SJSA1 (cell line): ENCODE measurements at regions not wholly inside any gene's neighbourhood (a gene's known extent, or its start where the extent isn't known, plus 50 kb on each side); places are given as distances from the start of the nearest gene placed in this dataset.

Source experiments
- DNase-seq, 2 experiments: peaks; one replicate each; pipeline ENCODE4 v3.0.0-alpha.2; 2015 to 2020; ENCODE audit warnings: low spot score in 2 of 2, low read depth in 1 of 2
- H3K27ac ChIP-seq: fragments of 250-450 bp; sonication (Bioruptor Pico); 2 replicates; pipeline ENCODE4 v1.5.1; 2020; ENCODE audit warnings: mild to moderate bottlenecking, moderate library complexity
- H3K27me3 ChIP-seq: fragments of 250-450 bp; sonication (Bioruptor Pico); replicated peaks from 2 replicates; pipeline ENCODE4 v1.5.1; 2020; ENCODE audit warnings: mild to moderate bottlenecking, moderate library complexity
- H3K36me3 ChIP-seq: fragments of 250-450 bp; sonication (Bioruptor Pico); 2 replicates; pipeline ENCODE4 v1.5.1; 2020; ENCODE audit warnings: mild to moderate bottlenecking
- H3K4me1 ChIP-seq: fragments of 250-450 bp; sonication (Bioruptor Pico); replicated peaks from 2 replicates; pipeline ENCODE4 v1.6.1; 2021; ENCODE audit warnings: mild to moderate bottlenecking
- H3K4me3 ChIP-seq: fragments of 250-450 bp; sonication (Bioruptor Pico); 2 replicates; pipeline ENCODE4 v1.5.1; 2020; ENCODE audit warnings: mild to moderate bottlenecking
- H3K9me3 ChIP-seq: fragments of 250-450 bp; sonication (Bioruptor Pico); replicated peaks from 2 replicates; pipeline ENCODE4 v1.5.1; 2020; ENCODE audit warnings: mild to moderate bottlenecking

- H3K27ac ChIP-seq = no peak overlapping the region
- no peaks in the 10 kb centered on the region for H3K27me3 ChIP-seq
- DNase-seq = no peak
Measured at GRCh38 chr5:165127941-165128340, 1622.5 kb downstream of the MAT2B start.

GRCh38 chr5:165130656-165131055 lies 1625.2 kb downstream of the MAT2B start:
- H3K4me3 ChIP-seq = no peak overlapping the region
- H3K27me3 ChIP-seq = no peaks in the 10 kb centered on the region
- DNase-seq = no peak
- H3K4me1 ChIP-seq = no peaks in the 10 kb centered on the region
- no peaks in the 10 kb centered on the region for H3K36me3 ChIP-seq
- 0 out of 2 replicates have a peak, but pooled peaks cover 9% of the 10 kb centered on the region for H3K9me3 ChIP-seq
- H3K27ac ChIP-seq = no peak overlapping the region

More at GRCh38 chr5:165127941-165128340, 1622.5 kb downstream of the MAT2B start:
- H3K36me3 ChIP-seq = no peaks in the 10 kb centered on the region
- no peak overlapping the region for H3K4me3 ChIP-seq
- H3K9me3 ChIP-seq = 0 out of 2 replicates have a peak, but pooled peaks cover 5% of the 10 kb centered on the region
- no peaks in the 10 kb centered on the region for H3K4me1 ChIP-seq

- Histone ChIP-seq H3K27ac (no peak overlapping the region), H3K4me3 (no peak overlapping the region), H3K4me1 (no peaks in the 10 kb centered on the region), H3K27me3 (no peaks in the 10 kb centered on the region), H3K9me3 (peaks cover 9% of the 10 kb centered on the region), H3K36me3 (no peaks in the 10 kb centered on the region)
- DNase-seq = no peak
Measured at GRCh38 chr5:165134155-165134554, 1628.7 kb downstream of the MAT2B start.

GRCh38 chr5:165135565-165135964 lies 1630.1 kb downstream of the MAT2B start:
- no peaks in the 10 kb centered on the region for H3K27me3 ChIP-seq
- peaks cover 12% of the 10 kb centered on the region for H3K9me3 ChIP-seq
- DNase-seq = no peak
- no peaks in the 10 kb centered on the region for H3K36me3 ChIP-seq
- no peak overlapping the region for H3K4me3 ChIP-seq
- H3K4me1 ChIP-seq = no peaks in the 10 kb centered on the region
- no peak overlapping the region for H3K27ac ChIP-seq

- H3K36me3 ChIP-seq = no peaks in the 10 kb centered on the region
- H3K9me3 ChIP-seq = peaks cover 12% of the 10 kb centered on the region
- H3K27ac ChIP-seq = no peak overlapping the region
Measured at GRCh38 chr5:165137701-165138100, 1632.3 kb downstream of the MAT2B start.

GRCh38 chr5:165138236-165138635 lies 1632.8 kb downstream of the MAT2B start:
- no peaks in the 10 kb centered on the region for H3K27me3 ChIP-seq
- H3K9me3 ChIP-seq = peaks cover 9% of the 10 kb centered on the region
- no peaks in the 10 kb centered on the region for H3K4me1 ChIP-seq
- no peak overlapping the region for H3K4me3 ChIP-seq
- H3K27ac ChIP-seq = no peak overlapping the region
- no peaks in the 10 kb centered on the region for H3K36me3 ChIP-seq
- no peak for DNase-seq

More at GRCh38 chr5:165137701-165138100, 1632.3 kb downstream of the MAT2B start:
- Histone ChIP-seq H3K4me3 (no peak overlapping the region), H3K4me1 (no peaks in the 10 kb centered on the region), H3K27me3 (no peaks in the 10 kb centered on the region)
- no peak for DNase-seq

GRCh38 chr5:165139262-165139661 lies 1633.8 kb downstream of the MAT2B start:
- no peaks in the 10 kb centered on the region for H3K4me1 ChIP-seq
- no peaks in the 10 kb centered on the region for H3K27me3 ChIP-seq
- H3K27ac ChIP-seq = no peak overlapping the region
- peaks cover 3% of the 10 kb centered on the region for H3K9me3 ChIP-seq
- no peak for DNase-seq
- no peak overlapping the region for H3K4me3 ChIP-seq
- no peaks in the 10 kb centered on the region for H3K36me3 ChIP-seq

- no peaks in the 10 kb centered on the region for H3K4me1 ChIP-seq
- no peak overlapping the region for H3K27ac ChIP-seq
- H3K4me3 ChIP-seq = no peak overlapping the region
- no peak for DNase-seq
- no peaks in the 10 kb centered on the region for H3K27me3 ChIP-seq
- peaks cover 3% of the 10 kb centered on the region for H3K9me3 ChIP-seq
- H3K36me3 ChIP-seq = no peaks in the 10 kb centered on the region
Measured at GRCh38 chr5:165139721-165140120, 1634.3 kb downstream of the MAT2B start.

- H3K4me3 ChIP-seq = no peak overlapping the region
- no peak for DNase-seq
- no peaks in the 10 kb centered on the region for H3K27me3 ChIP-seq
- H3K27ac ChIP-seq = no peak overlapping the region
- no peaks in the 10 kb centered on the region for H3K4me1 ChIP-seq
- no peaks in the 10 kb centered on the region for H3K36me3 ChIP-seq
- H3K9me3 ChIP-seq = 0 out of 2 replicates have a peak, but pooled peaks cover 3% of the 10 kb centered on the region
Measured at GRCh38 chr5:165143741-165144140, 1638.3 kb downstream of the MAT2B start.

GRCh38 chr5:165149431-165149830 lies 1644.0 kb downstream of the MAT2B start:
- H3K27me3 ChIP-seq = no peaks in the 10 kb centered on the region
- no peak overlapping the region for H3K27ac ChIP-seq
- no peaks in the 10 kb centered on the region for H3K36me3 ChIP-seq
- no peak overlapping the region for H3K4me3 ChIP-seq
- H3K9me3 ChIP-seq = no peaks in the 10 kb centered on the region
- H3K4me1 ChIP-seq = no peaks in the 10 kb centered on the region
- DNase-seq = no peak

- H3K36me3 ChIP-seq = no peaks in the 10 kb centered on the region
- no peak overlapping the region for H3K4me3 ChIP-seq
- H3K27ac ChIP-seq = no peak overlapping the region
- H3K9me3 ChIP-seq = 0 out of 2 replicates have a peak, but pooled peaks cover 2% of the 10 kb centered on the region
- DNase-seq = no peak
- H3K27me3 ChIP-seq = no peaks in the 10 kb centered on the region
- H3K4me1 ChIP-seq = no peaks in the 10 kb centered on the region
Measured at GRCh38 chr5:165152058-165152457, 1646.6 kb downstream of the MAT2B start.

GRCh38 chr5:165157219-165157618 lies 1651.8 kb downstream of the MAT2B start:
- Histone ChIP-seq H3K4me3 (no peak overlapping the region), H3K9me3 (peaks cover 2% of the 10 kb centered on the region; the same call in 1 of the 2 replicates), H3K4me1 (no peaks in the 10 kb centered on the region), H3K27me3 (no peaks in the 10 kb centered on the region), H3K27ac (no peak overlapping the region), H3K36me3 (no peaks in the 10 kb centered on the region)
- DNase-seq = no peak

- no peak overlapping the region for H3K4me3 ChIP-seq
- H3K27me3 ChIP-seq = no peaks in the 10 kb centered on the region
- no peak overlapping the region for H3K27ac ChIP-seq
- no peaks in the 10 kb centered on the region for H3K36me3 ChIP-seq
- H3K4me1 ChIP-seq = no peaks in the 10 kb centered on the region
- H3K9me3 ChIP-seq = peaks cover 10% of the 10 kb centered on the region; the same call in 1 of the 2 replicates
- no peak for DNase-seq
Measured at GRCh38 chr5:165161204-165161603, 1655.8 kb downstream of the MAT2B start.

- Histone ChIP-seq H3K4me1 (no peaks in the 10 kb centered on the region), H3K9me3 (peaks cover 8% of the 10 kb centered on the region), H3K27me3 (no peaks in the 10 kb centered on the region), H3K27ac (no peak overlapping the region), H3K4me3 (no peak overlapping the region), H3K36me3 (no peaks in the 10 kb centered on the region)
- DNase-seq = no peak
Measured at GRCh38 chr5:165163861-165164260, 1658.4 kb downstream of the MAT2B start.

GRCh38 chr5:165173651-165174050 lies 1668.2 kb downstream of the MAT2B start:
- H3K36me3 ChIP-seq = no peaks in the 10 kb centered on the region
- no peaks in the 10 kb centered on the region for H3K27me3 ChIP-seq
- H3K4me1 ChIP-seq = no peaks in the 10 kb centered on the region
- H3K27ac ChIP-seq = no peak overlapping the region
- H3K9me3 ChIP-seq = peaks cover 6% of the 10 kb centered on the region; the same call in 1 of the 2 replicates
- H3K4me3 ChIP-seq = no peak overlapping the region
- DNase-seq = no peak
